ENCODE measurements at regions not wholly inside any gene's neighbourhood (a gene's known extent, or its start where the extent isn't known, plus 50 kb on each side); places are given as distances from the start of the nearest gene placed in this dataset.

DNA sequence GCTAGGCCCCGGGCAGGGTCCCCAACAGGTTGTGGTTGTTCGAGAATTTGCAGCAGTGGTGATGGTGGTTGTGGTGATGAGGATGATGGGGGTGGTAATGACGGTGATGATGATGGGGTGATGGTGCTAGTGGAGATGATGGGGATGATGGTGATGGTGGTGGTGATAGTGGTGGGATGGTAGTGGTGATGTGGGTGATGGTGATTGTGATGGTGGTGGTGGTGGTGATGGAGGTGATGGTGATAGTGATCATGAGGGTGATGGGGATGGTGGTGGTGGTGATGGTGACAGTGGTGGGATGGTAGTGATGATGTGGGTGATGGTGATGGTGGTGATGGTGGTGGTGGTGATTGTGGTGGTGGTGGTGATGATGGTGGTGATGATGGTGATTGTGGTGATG is 343.3 kb downstream of the SEC14L1 start:
- peaks cover 4% of the 10 kb centered on the region for H3K4me1 ChIP-seq (ENCODE audit: control insufficient read depth, extremely low read depth, insufficient read depth, low read length)
- H3K27ac ChIP-seq (ENCODE audit: insufficient read depth, low read length) = no peak overlapping the region
- H3K27me3 ChIP-seq (ENCODE audit: control insufficient read depth, insufficient read depth, low read length) = no peaks in the 10 kb centered on the region
- H3K79me2 ChIP-seq (ENCODE audit: control insufficient read depth, insufficient read depth, low read length) = peaks cover 89% of the 10 kb centered on the region
- H2AFZ ChIP-seq (ENCODE audit: low read length) = no peak overlapping the region
- H3K4me3 ChIP-seq (replicated peaks in 1 of 4; ENCODE audit: control extremely low read depth in 1 of 4, insufficient read depth in 1 of 4, low read depth in 3 of 4, low read length in 4 of 4) = no peak overlapping the region
- DNase-seq (ENCODE audit: low read depth in 2 of 2) = no peak
- H4K20me1 ChIP-seq (ENCODE audit: control insufficient read depth, extremely low read depth, insufficient read depth, low read length) = peaks cover 5% of the 10 kb centered on the region
- H3K9me3 ChIP-seq (ENCODE audit: control insufficient read depth, insufficient read depth, low read depth, low read length) = no peaks in the 10 kb centered on the region
- no peak overlapping the region for H3K4me2 ChIP-seq (ENCODE audit: extremely low read depth, insufficient read depth, low read length)
- TF ChIP-seq, protein P1, sequence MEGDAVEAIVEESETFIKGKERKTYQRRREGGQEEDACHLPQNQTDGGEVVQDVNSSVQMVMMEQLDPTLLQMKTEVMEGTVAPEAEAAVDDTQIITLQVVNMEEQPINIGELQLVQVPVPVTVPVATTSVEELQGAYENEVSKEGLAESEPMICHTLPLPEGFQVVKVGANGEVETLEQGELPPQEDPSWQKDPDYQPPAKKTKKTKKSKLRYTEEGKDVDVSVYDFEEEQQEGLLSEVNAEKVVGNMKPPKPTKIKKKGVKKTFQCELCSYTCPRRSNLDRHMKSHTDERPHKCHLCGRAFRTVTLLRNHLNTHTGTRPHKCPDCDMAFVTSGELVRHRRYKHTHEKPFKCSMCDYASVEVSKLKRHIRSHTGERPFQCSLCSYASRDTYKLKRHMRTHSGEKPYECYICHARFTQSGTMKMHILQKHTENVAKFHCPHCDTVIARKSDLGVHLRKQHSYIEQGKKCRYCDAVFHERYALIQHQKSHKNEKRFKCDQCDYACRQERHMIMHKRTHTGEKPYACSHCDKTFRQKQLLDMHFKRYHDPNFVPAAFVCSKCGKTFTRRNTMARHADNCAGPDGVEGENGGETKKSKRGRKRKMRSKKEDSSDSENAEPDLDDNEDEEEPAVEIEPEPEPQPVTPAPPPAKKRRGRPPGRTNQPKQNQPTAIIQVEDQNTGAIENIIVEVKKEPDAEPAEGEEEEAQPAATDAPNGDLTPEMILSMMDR (conservative IDR thresholded peaks at IDR 0.05 in 1 of 2, IDR thresholded peaks at IDR 0.05 in 1 of 2; ENCODE audit: low read depth in 1 of 2, low read length in 2 of 2) = no peak
- TF ChIP-seq EZH2 (IDR thresholded peaks at IDR 0.05; ENCODE audit: low read length, missing control alignments) = no peak
- no peak overlapping the region for H3K9ac ChIP-seq (ENCODE audit: insufficient read depth, low read length)
- H3K36me3 ChIP-seq (ENCODE audit: control insufficient read depth, insufficient read depth, low read length) = peaks cover 40% of the 10 kb centered on the region

DNA sequence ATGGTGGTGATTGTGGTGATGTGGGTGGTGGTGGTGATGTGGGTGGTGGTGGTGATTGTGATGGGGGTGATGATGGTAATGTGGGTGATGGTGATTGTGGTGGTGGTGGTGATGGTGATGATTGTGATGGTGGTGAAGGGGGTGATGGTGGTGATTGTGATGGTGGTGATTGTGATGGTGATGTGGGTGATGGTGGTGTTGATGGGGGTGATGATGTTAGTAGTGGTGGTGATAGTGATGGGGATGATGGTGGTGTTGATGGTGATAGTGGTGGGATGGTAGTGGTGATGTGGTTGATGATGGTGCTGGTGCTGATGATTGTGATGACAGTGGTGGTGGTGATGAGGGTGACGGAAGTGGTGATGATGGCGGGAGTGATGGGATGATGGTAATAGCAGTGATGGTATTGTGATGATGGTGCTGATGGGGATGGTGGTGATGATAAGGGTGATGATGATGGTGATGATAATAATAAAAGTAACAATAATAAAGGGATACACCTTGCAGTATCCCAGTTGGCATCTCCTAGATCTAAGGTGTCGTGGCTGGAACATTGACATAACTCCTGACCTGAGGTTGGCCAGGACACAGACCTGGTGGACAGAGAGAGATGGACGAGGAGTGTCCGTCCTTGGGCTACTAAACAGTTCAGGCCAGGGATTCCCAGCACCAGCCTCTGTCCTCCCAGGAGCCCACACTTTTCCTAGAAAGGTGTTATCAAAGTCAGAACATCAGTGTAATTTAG is 344.5 kb downstream of the SEC14L1 start:
- Histone ChIP-seq H3K4me2 (ENCODE audit: extremely low read depth, insufficient read depth, low read length) (no peak overlapping the region), H3K27me3 (ENCODE audit: control insufficient read depth, insufficient read depth, low read length) (no peaks in the 10 kb centered on the region), H3K27ac (ENCODE audit: insufficient read depth, low read length) (no peak overlapping the region), H3K79me2 (ENCODE audit: control insufficient read depth, insufficient read depth, low read length) (peaks cover 80% of the 10 kb centered on the region), H3K36me3 (ENCODE audit: control insufficient read depth, insufficient read depth, low read length) (peaks cover 45% of the 10 kb centered on the region), H3K4me1 (ENCODE audit: control insufficient read depth, extremely low read depth, insufficient read depth, low read length) (peaks cover 2% of the 10 kb centered on the region), H3K9ac (ENCODE audit: insufficient read depth, low read length) (no peak overlapping the region), H3K4me3 (replicated peaks in 1 of 4; ENCODE audit: control extremely low read depth in 1 of 4, insufficient read depth in 1 of 4, low read depth in 3 of 4, low read length in 4 of 4) (no peak overlapping the region), H2AFZ (ENCODE audit: low read length) (no peak overlapping the region), H3K9me3 (ENCODE audit: control insufficient read depth, insufficient read depth, low read depth, low read length) (no peaks in the 10 kb centered on the region), H4K20me1 (ENCODE audit: control insufficient read depth, extremely low read depth, insufficient read depth, low read length) (peaks cover 3% of the 10 kb centered on the region)
- TF ChIP-seq, protein P1 (conservative IDR thresholded peaks at IDR 0.05 in 1 of 2, IDR thresholded peaks at IDR 0.05 in 1 of 2; ENCODE audit: low read depth in 1 of 2, low read length in 2 of 2) = no peak
- TF ChIP-seq EZH2 (IDR thresholded peaks at IDR 0.05; ENCODE audit: low read length, missing control alignments) = no peak
- no peak for DNase-seq (ENCODE audit: low read depth in 2 of 2)

DNA sequence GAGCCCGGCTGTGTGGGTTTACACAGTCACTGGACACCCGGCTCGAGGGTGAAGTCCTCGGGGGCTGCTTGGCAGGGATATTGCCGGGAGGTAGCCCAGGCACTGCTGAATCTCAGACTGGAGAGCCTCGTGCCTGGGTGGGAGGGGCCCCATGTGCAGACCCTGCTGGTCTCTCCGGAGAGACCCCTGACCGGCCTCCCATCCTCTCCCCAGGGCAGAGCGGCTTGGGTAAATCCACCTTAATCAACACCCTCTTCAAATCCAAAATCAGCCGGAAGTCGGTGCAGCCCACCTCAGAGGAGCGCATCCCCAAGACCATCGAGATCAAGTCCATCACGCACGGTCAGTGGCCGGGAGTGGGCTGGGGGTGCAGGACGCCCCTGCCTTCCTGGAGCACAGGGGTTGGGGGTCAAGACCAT is 346.5 kb downstream of the SEC14L1 start:
- Histone ChIP-seq H3K79me2 (ENCODE audit: control insufficient read depth, insufficient read depth, low read length) (peaks cover 64% of the 10 kb centered on the region), H3K4me3 (replicated peaks in 1 of 4; ENCODE audit: control extremely low read depth in 1 of 4, insufficient read depth in 1 of 4, low read depth in 3 of 4, low read length in 4 of 4) (no peak overlapping the region), H3K27me3 (ENCODE audit: control insufficient read depth, insufficient read depth, low read length) (no peaks in the 10 kb centered on the region), H3K9me3 (ENCODE audit: control insufficient read depth, insufficient read depth, low read depth, low read length) (no peaks in the 10 kb centered on the region), H3K27ac (ENCODE audit: insufficient read depth, low read length) (no peak overlapping the region), H2AFZ (ENCODE audit: low read length) (no peak overlapping the region), H3K4me1 (ENCODE audit: control insufficient read depth, extremely low read depth, insufficient read depth, low read length) (peaks cover 2% of the 10 kb centered on the region), H3K36me3 (ENCODE audit: control insufficient read depth, insufficient read depth, low read length) (peaks cover 52% of the 10 kb centered on the region), H4K20me1 (ENCODE audit: control insufficient read depth, extremely low read depth, insufficient read depth, low read length) (no peaks in the 10 kb centered on the region), H3K4me2 (ENCODE audit: extremely low read depth, insufficient read depth, low read length) (no peak overlapping the region), H3K9ac (ENCODE audit: insufficient read depth, low read length) (no peak overlapping the region)
- TF ChIP-seq EZH2 (IDR thresholded peaks at IDR 0.05; ENCODE audit: low read length, missing control alignments) = no peak
- TF ChIP-seq, protein P1 (conservative IDR thresholded peaks at IDR 0.05 in 1 of 2, IDR thresholded peaks at IDR 0.05 in 1 of 2; ENCODE audit: low read depth in 1 of 2, low read length in 2 of 2) = no peak
- no peak for DNase-seq (ENCODE audit: low read depth in 2 of 2)
